ENCODE measurements at regions not wholly inside any gene's neighbourhood (a gene's known extent, or its start where the extent isn't known, plus 50 kb on each side); places are given as distances from the start of the nearest gene placed in this dataset.

DNA sequence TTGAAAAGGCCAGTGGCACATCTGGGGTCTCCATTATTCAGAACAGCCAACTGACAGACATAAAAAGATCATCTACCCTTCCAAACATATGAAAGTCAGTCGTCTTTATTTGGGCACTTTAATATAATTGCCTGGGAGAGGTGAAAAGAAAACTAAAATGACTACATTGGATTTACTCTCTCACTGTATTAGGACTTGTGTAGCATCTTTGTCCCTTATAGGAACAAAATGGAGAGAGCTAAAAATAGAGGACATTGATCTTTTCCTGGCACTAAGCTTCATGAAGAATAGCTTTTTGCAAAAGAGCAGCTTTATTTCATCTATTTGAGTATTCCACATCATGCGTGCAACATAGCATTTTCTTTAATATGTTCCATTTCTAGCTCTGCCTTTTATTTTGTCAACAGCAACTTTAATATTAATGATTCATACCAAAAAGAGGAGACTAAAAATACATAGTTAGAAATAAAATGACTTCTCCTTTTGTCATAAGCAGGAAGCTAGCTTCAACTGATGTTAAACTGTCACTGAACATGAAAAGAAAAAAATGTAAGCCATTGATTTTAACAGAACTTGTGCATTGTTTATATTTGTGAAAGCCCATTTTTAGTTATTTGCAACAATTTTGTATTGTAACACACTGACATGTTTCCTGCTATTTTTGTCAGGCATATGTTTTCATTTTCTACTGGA is 254.6 kb downstream of the SEC23A start:
- DNase-seq, result no peak

DNA sequence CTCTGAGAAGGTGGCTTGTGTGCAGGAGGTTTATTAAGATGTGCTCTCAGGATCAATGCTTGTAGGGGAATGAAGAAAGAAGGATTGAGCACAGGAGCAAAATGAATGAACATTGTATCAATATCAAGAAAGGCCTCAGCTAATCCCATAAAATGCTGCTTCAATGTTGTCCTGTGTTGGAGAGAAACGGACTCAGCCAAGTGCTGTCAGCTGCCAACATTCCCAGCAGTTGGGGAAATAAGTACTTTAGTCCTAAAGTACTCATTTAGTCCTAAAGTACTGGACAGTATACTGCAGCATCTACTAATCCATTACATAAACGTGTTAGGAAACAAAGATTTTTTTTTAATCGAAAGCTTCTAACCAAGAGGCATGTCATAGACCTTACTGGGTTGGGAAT is 255.9 kb downstream of the SEC23A start:
- DNase-seq, result no peak

DNA sequence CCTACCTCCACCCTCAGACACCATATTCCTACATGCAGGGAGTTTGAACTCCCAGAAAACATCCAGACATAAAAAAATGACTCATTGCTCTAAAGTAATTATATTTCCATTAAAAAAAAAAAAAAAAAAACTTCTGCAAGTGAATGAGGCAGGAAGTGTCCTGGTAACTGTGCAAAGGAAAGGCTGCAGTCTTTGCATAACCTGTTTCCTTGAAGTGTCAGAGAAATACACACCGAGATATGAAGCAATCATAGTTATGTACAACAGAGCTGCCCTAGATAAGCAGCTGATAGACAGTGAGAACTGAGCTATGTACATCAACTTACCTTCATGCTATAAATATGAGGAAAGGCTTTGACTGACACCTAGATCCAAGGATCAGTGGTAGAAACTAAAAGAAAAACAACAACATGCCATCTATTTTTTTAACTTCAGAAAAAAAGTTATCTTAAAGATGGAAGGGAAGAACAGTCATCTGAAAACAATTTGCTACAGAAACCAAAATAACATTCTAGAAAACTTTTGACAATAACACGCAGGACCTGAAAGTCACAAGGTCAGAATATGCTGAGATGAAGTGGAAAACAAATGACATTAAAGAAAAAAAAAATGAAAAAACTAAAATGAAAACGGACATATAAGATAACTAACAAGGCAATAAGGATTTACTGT is 263.2 kb downstream of the SEC23A start:
- no peak for DNase-seq

DNA sequence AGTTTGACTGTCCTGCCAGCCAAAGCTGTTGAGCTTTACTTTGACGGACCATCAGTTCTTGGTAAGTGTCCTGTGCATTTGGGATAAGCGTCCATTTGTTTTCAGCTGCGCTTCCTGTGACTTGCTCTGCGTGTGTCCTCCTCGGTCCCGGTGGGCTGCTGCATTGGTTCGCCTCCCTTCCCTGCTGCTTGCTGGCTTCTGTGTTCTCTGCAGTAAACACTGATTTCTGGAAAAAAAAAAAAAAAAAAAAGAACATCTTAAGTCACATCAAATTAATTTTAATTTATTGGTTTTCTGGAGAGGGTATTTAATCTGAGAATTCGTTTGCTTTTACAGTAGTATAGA is 264.1 kb downstream of the SEC23A start:
- no peak for DNase-seq

DNA sequence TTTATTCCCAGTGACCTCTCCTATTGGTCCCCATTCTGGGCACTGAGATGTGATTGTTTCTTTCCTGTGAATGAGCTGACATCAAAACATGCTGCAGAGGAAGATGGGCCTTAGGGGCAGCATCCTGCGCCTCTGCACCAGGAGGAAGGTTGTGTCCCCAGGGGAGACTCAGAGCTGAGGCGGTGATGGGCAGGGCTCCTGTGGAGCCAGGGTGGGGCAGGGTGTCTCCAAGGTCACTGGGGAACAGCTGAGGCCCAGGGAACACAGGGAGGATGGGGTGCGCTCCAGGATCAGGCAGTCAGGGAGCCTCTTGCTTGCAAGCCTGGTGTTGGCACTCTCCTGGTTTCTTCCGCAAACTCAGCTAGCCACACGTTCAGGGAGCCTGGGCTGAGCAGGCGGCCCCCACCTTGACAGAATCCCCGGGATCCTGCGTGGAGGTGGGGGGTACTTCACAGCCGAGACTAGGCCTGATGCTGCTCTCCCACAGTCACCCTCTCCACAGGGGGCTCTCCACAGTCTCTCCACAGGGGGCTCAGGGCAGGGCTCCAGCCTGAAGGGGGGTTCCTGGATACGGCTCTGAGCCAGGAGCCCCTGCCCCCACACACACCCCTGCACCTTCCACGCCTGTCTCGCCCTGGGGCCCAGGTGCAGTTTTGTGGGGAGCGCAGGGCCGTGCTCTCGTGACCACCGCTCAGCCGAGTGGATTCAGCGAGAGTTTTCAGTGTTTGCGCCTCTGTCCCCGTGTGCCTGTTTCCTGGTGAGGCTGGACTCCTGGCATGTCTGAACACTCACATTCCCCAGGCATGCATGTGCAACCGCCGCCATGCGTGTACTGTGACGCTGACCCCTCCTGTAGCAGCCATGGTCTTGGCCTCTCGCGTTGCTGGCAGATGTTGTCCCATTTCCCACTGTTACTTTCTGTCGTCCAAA is 264.7 kb downstream of the SEC23A start:
- DNase-seq, result no peak

DNA sequence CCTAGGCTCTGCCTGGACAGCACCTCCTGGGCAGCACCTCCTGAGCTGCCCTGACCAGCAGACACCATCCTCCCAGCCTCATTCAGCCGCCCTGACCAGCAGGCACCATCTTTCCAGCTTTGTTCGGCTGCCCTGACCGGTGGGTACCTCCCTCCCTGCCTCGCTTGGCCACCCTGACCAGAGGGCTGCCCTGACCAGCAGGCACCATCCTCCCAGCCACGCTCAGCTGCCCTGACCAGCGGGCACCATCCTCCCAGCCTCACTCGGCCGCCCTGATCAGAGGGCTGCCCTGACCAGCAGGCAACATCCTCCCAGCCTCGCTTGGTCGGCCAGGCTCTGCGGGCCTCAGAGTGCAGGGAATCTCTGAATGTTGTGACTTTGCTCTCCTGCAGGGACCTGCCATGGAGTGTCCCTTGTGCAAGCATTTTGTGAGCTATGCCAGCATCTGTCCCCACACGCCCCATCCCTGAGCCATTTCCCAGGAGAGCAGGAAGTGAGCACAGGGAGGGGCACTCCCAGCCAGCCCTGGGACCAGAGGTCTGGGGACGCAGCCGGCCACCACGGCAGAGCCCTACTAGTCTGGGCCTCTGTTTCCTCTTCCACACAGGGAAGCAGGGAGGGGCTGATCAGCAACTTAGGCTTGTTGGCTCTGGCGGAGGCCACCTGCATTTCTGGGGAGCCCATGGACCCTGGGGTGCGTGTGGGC is 265.5 kb downstream of the SEC23A start:
- no peak for DNase-seq

DNA sequence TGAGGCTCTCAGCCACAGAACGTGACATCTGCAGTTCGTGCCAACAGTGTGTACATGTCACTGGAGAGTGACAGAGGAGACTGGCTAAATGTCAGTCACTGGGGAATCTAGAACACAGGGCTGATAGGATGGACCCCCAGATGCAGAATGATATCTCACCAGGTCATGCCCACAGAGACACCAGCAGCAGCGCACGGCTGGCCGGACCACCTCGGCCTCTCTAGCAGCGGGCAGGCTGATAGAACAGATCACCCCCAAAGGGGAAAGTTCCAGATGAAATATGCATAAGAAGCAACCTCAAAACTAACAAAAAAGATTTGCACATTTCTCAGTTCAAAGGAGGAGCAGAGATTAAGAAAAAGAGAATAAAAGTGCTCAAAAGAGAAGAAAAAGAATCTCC is 266.5 kb downstream of the SEC23A start:
- DNase-seq, result no peak

DNA sequence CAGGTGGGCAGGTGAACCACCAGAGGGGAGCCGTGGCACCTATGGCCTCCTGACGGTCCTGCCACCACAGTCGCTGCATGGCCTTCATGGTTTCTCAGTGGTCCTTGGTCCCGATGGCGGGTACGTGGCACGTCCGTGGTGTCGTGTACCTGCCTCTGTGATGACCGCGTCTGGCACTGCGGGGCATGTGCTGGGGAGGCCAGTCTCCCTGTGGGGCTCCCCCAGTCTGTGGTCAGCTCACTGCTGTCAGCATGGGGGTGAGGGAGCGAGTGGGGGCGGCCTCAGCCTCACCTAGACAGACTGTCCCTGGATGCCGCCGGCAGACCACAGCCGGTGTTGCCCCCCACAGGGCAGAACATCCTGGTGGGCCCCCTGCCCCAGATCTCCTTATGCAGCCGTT is 267.2 kb downstream of the SEC23A start:
- DNase-seq, result no peak

DNA sequence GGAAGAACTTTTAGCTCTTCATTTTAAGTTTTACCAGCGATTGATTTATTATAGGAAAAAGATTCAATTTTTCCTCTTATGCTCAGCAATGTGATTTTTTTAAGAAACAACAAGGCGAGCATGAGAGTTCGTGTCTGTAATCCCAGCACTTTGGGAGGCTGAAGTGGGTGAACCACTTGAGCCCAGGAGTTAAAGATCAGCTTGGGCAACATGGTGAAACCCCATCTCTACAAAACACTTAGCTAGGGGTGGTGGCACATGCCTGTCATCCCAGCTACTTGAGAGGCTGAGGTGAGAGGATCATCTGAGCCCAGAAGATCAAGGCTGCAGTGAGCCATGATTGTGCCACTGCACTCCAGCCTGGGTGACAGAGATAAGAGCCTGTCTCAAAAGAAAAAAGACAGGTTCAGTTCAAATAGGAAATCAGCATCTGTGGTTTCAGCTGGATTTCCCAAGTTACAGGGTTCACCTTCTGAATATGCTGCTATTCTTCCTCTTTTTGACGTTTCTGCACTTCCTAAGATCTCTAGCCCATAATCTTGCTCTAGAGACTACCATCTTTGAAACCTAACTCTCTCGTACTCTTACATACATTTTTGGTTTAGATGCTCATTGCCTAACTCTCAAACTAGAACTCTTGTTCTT is 274.7 kb downstream of the SEC23A start:
- DNase-seq, result no peak

DNA sequence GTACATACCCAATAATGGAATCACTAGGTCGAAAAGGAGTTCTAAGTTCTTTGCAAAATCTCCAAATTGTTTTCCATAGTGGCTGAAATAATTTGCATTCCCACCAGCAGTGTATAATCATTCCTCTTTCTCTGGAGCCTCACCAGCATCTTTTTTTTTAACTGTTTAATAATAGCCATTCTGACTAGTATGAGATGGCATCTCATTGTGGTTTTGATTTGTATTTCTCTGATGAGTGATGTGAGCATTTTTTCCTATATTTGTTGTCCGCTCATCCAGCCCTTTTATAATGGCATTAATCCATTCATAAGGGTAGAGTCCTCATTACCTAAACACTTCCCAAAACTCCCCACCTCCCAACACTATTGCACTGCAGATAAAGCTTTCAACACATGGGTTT is 278.3 kb downstream of the SEC23A start:
- no peak for DNase-seq

DNA sequence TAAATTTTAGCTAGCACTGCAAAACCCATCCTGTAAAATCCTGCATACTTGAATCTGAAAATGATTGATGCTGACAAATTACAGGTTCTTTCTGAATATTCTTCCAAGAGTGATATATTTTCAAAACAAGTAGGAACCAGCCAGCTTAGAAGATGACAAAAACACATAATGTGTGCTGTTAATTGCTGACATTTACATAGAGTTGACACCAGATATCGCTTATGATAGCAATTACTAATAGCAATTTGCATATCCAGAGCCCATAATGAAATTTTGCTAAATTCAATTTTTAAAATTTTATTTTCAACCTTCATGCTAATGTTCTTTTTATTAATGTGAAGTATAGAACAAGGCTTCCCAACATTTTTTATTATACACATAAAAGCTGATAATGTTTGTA is 284.5 kb downstream of the SEC23A start:
- no peak for DNase-seq

DNA sequence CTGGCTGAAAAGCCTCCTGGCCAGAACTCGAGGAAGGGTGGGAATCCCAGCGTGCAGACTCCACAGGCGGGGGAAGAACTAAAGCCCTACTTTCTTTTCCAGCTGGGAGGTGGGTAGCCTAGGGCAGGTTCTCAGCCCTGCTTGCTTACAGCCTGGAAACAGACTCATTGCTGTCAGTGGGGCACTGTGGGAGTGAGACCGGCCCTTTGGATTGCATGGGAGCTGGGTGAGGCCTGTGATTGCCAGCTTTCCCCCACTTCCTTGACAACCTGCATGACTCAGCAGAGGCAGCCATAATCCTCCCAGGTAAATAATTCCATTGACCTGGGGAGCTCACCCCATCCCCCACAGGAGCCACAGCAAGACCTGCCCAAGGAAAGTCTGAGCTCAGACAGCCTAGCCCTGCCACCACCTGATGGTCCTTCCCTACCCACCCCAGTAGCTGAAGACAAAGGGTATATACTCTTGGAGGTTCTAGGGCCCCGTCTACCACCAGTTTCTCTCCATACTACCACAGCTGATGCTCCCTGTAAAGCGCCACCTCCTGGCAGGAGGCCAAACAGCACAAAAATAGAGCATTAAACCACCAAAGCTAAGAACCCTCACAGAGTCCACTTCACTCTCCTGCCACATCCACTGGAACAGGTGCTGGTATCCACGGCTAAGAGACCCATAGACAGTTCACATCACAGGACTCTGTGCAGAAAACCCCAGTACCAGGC is 294.1 kb downstream of the SEC23A start:
- no peak for DNase-seq

DNA sequence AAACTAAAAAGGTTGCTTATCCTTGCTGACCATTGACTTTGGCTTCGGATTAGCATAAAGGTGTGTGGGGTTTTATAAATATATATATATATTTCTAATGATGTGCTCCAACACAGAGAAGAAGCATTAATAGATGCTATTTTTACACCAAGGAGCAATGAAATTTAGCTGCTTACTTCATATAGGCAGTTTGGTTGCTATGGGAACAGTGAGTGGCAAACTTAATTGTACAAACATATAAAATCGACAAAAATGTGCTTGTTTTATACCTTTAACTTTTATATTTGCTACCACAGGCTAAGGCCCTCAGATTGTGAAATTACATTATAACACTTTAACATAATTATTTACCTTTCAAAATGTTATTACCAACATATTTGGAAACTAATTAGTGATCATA is 303.4 kb downstream of the SEC23A start:
- no peak for DNase-seq

DNA sequence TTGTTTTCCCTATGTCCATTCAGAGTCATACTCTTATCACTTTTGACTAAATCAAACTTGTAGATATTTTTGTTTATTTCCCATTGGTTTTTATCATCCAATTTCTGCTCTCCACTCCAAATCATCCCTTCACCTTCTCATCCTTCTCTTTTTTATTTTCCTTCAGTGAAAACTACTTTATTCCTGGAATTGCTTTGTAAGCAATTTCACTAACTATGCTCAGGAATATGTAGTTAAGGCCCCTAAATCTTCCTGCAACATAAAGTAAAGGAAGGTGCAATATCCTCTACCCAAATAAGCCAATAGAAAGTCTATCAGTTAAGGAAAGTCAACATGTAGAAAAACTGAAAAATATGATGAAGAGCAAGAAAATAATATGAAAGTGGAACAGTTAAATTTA is 308.4 kb downstream of the SEC23A start:
- no peak for DNase-seq

DNA sequence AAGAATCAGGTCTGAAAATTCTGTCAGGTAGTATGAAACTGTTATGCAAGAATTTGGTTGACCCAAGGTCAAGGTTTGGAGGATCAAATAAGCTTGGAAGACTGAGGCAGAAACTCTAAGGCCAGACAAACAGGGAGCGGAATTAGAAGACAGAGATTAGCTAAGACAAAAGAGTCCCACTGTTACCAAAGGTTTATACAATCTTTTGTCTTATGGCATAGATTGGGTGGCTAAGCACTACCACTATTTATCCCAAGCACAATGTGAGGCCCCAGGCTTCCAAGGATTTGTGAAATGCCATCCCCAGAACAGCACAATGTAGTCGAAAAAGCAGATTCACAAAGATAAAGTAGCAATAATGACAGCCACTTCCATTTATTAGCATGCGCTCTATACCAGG is 311.2 kb downstream of the SEC23A start:
- no peak for DNase-seq

DNA sequence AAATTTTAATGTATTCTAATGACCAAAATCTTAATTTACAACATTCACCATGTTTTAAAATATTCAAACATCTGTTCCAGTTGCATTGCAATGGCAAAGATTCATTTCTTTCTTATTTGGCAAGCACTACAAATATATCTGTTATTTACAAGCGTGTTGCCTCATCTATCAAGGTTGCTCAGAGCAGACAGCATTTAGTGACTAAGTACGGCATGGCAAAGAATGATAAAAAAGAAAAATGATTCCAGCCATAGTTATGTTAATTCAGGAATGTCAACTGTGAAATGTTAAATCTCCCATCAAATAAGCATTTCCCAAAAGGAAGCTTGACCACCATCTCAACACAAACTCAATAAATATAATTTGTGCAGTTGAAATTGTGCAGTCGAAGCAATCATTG is 312.1 kb downstream of the SEC23A start:
- no peak for DNase-seq

DNA sequence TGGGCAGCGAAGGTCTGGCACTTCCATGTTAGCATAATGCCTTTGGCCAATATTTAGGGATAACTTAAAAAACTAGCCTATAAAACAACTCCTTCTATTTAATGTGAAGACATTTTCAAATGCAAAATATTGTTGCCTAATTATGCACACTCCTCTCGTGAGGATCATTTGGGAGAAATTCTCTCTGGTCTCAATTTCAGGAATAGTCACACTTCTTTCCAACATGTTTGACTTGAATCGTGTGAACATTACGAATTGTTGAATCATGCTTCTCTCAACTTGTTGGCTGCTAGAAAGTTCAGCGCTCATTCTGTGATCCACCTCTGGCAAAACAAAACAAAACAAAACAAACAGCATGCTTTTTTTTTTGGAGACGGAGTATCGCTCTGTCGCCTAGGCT is 313.2 kb downstream of the SEC23A start:
- DNase-seq, result no peak

DNA sequence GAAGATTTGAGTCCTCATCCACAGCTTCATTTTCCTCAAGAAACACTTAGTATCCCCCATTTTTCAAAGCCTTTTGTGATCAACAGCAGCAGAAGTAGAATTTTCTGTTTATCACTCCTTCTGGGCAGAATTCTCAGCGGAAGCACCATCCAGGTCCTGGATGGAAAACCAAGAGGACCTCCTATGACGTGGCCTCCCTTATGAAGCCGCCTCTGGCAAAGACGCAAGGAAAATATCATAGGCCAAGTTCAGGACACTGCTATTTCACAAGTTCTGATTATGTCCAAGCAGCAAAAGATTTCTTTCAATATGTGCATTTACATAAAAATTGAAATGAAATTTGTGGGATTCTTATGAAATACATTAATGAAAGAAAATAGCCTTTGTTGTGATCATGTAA is 315.0 kb downstream of the SEC23A start:
- no peak for DNase-seq

DNA sequence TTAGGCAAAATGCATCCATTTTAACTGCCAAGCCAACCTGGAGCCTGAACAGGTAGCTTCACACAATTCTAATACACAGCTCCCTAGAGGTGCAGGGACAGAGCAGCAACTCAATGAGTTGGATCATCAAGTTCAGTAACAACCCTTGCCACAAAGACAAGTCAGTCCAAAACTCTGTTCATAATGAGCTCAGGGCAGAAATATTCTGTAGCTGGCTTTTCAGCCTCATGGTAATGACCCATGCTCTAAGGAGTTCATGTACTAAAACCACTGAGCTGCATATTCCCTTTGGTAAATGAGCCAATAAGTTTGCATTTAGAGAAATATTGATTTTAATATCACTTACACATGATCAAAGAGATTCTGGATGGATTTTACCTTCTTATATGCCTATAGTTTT is 316.1 kb downstream of the SEC23A start:
- no peak for DNase-seq

DNA sequence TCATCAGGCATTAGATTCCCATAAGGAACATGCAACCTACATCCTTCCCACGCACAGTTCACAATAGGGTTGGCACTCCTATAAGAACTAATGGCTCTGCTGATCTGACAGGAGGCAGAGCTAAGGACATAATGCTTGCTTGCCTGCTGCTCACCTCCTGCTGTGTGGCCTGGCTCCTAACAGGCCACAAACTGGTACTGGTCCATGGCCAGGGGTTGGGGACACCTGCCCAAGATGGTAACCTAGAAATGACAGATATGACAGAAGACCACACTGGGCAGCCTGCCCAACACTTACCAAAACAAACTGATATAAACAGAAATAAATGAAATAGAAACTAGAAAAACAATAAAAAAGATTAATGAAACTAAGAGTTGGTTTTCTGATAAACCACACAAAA is 325.6 kb downstream of the SEC23A start:
- no peak for DNase-seq

DNA sequence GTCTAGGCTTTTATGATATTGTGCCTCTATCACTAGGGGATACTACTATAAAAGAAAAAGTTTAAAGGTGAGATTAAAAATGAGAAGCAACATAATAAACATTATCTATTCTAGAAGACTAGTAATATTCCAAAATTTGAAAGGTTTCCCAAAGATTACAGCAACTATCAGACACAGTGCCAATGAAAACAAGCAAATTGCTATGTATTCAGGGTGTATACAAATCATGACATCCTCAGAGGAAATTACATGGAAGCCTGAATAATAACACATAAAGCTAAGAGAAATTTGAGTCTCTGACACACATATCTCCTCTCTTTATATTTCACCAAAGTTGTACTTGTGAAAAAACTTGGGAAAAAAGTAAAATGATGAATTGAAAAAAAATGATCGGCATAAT is 327.0 kb downstream of the SEC23A start:
- no peak for DNase-seq

All from amygdala (tissue), 56 donors.